T-helper 2 cell (primary cell): ENCODE measurements at regions not wholly inside any gene's neighbourhood (a gene's known extent, or its start where the extent isn't known, plus 50 kb on each side); places are given as distances from the start of the nearest gene placed in this dataset.
A peak's percentile ranks its signal among the peaks of the same experiment; 100 is the strongest.
"Not testable (repeated sequence)": the region's sequence is repeated elsewhere in the genome, so short reads cannot be mapped to it uniquely, and the experiment has no call there.

Experiments used
- DNase-seq, 5 experiments: peaks; one replicate each; pipeline versions ENCODE4 v3.0.0 to v3.0.0-alpha.2; 2012 to 2022

DNA sequence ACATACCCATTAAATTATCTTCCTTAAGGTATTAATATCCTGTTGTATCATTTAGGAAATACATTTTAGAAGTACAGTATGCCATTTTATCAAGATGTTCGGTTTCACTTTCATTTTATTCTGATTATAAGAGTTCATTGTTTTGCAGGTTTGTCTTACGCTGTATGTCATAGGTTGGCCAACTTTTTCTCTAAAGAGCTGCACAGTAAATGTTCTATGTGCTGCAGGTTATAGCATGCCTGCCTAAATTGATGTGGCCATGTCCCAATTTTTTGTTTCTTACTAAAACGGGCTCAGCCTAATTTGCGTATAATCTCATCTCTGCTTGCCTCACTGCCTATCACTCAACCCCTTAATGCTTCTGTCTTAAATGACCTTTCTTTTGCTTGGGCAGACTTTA, 126.4 kb downstream of the USP22 start:
- no peak for DNase-seq

- DNase-seq = not testable (repeated sequence)
Observed at GRCh38 chr17:20917610-20918306, 125.1 kb downstream of the USP22 start.

DNA sequence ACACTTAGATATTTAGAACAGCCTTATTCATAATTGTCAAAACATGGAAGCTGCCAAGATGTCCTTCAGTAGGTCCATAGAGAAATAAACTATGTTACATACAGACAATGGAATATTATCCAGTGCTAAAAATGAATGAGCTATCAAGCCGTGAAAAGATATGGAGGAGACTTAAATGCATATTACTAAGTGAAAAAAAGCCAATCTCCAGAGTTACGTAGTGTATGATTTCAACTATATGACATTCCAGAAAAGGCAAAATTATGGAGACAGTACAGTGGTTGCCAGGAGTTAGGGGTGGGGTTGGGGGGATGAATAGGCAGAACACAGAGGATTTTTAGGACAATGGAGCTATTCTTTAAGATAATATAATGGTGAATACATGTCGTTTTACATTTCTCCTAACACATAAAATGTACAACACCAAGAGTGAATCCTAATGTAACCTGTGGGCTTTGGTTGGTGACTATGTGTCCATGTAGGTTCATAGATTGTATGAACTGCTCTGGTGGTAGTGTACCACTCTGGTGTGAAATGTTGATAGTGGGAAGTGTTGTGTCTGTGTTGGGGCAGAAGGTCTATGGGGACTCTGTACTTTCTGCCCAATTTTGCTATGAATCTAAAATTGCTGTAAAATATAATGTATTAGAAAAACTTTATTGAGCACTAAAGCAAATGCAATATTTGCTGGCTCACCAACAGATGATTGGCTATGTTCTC, 122.6 kb downstream of the USP22 start:
- no peak for DNase-seq

DNA sequence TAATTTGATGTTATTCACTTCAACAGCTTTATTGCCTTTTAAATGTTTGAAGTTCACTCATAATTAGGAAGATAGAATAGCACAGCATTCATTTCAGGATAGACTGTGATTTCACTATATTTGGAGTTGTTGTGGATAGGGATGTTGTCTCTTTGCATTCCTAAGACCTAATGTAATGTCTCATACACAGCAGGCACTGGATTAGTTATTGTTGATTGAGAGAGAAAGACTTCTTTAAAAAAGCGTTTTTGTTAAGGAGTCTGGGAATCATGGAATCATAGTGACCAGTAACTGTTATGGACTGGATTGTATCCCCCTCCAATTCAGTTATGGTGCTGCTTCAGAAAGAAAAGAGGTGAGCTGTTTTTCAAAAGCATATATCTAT, 122.0 kb downstream of the USP22 start:
- no peak for DNase-seq

DNA sequence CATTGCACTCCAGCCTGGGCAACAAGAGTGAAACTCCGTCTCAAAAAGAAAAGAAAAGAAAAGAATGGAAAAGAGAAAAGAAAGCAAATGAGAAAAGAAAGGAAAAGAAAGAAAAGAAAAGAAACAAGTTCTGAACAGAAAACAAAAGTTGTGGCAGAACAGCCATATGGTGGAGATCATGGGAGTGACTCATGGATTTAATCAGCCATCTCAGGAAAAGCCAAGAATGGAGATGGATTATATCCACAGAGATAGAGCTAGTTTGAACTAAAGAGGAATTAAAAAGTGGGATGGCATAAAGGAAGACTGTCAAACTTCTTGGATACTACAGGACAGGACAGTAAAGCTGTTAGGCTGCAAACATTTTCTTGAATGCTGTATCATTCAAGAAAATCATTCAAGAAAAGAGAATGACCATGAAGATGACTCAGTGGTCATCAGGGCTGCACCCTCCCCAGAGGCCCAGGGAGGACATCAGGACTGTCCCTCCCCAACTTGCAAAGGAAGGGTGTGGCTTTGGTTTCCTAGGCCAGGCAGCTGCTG, 120.6 kb downstream of the USP22 start:
- DNase-seq = no peak

GRCh38 chr17:20924306-20924705, 118.5 kb downstream of the USP22 start:
- DNase-seq = no peak

DNA sequence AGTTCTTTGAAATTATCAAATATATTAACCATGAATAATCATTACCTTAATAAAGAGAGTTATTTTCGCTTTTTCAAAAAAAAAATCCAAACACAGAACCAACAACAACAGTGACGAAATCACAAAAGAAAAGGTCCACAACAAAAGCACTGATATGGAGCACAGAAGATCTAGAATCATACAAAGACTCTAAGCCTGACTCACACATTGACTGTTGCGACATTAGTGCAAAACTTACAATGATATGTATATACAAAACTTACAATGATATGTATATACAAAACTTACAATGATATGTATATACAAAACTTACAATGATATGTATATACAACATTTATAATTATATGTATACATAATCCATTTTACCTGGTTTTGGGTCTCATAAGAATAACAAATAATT, 117.7 kb downstream of the USP22 start:
- DNase-seq = no peak

GRCh38 chr17:20925954-20926353, 116.9 kb downstream of the USP22 start:
- no peak for DNase-seq

DNA sequence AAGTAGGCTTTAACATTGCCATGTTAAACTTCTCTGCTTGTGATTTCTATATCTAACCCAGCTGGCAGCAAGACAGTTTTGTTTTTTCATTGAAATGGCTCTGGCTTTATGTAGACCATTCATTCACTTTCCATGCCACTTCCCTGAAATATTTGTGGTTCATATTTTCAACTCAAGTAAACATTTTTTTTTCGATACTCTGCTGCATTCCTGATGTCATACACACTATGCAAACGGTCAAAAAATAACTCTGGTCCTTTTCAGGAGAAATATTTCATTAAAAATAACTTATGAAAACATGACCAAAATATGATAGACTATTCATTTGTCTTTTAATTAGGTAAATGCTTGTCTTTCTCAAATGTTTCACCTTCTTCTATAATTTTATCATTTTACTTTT, 116.3 kb downstream of the USP22 start:
- no peak for DNase-seq

DNA sequence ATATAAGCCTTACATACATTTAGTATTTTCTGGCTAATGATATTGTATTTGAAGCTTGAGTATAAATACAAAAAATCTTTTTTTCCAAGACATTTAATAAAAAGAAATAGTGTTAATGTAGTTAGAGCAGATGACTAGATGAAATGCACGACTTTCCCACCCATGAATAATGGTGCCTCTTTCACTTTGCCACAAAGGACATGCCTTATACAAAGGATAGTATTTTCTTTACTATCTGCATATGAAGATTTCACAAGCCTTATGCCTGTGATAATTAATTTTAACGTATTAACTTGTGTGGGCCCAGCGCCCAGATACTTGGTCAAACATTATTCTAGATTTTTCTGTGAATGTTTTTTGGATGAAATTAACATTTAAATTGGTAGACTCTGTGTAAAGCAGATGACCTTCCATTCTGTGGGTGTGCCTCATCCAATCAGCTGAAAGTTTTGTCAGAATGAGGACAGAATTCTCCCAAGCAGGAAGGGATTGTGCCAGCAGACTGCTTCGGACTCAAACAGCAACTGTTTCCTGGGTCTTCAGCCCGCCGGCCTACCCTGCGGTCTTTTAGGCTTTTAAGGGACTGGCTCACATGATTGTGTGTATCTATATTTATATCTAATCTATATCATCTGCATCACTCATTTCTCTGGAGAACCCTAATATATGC, 115.4 kb downstream of the USP22 start:
- DNase-seq = no peak

DNA sequence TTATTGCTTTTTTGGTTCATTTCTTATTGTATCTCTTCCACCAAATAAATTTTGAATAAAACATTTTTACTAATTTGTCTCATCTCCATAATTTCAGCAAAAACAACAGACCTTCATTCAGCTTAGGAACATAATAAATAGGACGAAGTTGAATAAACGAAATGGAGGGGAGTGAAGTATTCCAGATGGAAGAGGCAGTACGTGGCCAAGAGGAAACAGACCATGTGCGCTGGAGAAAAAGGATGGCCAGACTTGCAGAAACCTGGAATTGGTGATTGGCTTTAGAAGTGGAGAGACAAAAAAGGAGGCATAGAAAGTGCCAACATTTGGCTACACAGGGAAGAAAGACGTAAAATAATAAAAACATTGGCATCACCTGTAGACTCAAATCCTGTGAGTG, 113.5 kb downstream of the USP22 start:
- no peak for DNase-seq

GRCh38 chr17:20930081-20930760, 112.6 kb downstream of the USP22 start:
- DNase-seq = no peak

GRCh38 chr17:20933040-20933439, 109.8 kb downstream of the USP22 start:
- not testable (repeated sequence) for DNase-seq

DNA sequence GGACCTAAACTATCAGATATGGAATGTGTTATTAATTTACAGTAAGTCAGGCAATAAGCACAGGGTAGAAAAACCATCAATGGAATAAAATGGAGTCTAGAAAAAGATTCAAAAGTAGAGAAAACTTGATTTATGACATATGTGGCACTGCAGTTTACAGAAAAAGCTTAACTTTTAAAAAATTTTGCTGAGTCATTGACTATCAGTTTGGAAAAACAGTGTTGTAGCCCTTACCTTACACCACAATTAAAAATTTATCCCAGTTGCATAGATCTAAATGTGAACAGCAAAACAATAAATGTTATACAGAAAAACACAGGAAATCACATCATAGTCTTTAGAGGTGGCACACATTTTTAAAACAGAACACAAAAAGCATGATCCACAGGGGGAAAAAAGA, 108.5 kb downstream of the USP22 start:
- DNase-seq = no peak

GRCh38 chr17:20935740-20936139, 107.1 kb downstream of the USP22 start:
- DNase-seq = no peak

DNA sequence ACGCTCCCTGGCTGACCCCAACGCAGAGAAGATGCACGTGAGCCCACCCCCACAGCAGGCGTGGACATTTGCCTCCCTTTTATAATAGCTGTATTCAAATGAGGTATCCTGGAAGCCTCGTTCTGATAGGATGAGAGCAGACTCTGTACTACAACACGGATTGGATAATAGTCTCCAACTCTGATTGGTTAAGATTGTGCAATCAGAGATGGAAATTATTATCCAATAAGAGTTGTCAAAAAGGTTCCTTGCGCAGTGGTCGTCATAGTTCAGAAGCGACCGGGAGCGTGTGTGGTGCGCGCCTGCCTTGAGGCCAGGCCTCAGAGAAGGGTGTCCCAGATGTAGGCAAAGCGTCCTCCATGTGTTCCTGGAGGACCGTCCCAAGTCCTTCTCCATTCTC, 104.6 kb downstream of the USP22 start:
- no peak for DNase-seq

DNA sequence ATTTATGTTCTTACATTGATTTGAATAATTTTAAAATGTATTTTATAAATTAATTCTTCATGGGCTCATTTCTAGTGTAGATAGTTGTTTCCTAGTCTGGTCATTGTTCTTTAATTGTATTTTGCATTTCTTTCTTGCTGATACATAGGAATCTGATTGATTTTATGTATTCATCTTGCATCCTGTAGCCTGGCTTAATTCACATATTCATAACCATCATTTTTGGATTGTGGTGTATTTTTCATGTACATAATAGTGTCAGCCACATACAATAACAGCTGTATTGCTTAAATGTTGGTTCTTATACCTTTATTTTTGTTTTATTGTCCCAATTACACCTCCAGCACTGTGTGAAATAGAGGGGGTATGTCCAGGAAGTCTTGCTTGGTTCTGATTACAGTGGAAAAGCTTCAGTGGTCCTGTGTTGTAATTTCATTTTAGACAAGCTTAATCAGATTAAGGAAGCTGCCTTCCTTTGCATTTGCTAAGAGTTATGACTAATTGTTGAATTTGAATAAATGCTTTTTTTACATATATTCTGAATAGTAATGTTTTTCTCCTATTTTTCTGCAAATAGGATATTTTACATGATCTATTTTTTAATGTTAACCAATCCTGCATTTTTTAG, 103.7 kb downstream of the USP22 start:
- DNase-seq = no peak

- DNase-seq = no peak
Observed at GRCh38 chr17:20941872-20942271, 100.9 kb downstream of the USP22 start.

DNA sequence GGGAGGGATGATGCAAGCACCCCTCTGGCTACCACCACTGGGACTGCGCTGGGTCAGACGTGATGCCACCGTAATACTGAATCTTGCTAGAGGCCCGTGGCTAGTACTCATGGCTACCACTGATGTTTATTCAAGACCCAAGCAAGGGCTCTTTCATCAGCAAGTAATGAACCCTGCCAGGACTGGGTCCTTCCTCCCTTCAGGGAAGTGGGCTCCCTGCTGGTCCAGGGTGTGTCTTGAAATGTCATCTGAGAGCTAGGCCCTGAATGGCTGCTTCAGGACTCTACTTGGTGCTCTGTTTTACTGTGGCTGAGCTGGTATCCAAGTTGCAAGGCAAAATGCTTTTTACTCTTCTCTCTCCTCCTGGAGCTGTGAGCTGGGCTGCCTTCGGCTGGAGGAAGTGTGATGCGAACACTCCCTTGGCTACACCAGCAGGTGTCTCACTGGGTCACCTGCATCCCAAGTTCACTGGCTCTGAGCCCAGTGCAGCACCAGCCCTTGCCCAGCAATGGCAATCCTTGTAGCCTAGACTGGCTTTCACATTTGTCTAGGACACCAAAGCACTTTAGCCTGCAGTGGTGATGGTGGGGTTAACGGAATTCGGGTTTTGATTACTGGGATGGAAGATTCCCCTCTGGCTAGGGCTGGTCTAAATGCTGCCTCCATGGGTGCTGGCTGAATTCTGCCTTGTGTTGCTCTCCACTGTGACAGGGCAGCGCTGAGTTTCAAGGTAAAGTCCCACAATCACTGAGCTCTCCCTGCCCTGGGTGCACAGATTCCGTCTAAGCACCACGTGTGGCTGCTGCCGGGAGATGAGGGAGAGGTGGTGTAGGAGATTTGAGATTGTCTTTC, 98.6 kb downstream of the USP22 start:
- DNase-seq = peak in 1 of 5 experiments; percentile 29

DNA sequence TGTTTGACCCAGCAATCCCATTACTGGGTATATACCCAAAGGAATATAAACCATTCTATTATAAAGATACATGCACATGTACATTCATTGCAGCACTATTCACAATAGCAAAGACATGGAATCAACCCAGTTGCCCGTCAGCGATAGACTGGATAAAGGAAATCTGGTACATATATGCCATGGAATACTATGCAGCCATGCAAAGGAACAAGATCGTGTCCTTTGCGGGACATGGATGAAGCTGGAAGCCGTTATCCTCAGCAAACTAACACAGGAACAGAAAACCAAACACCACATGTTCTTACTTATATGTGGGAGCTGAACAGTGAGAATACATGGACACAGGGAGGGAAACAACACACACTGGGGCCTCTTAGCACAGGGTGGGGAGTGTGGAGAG, 95.1 kb downstream of the USP22 start:
- not testable (repeated sequence) for DNase-seq

GRCh38 chr17:20948984-20949777, 93.6 kb downstream of the USP22 start:
- peak in 1 of 5 experiments; percentile 6 for DNase-seq
